K562 (cell line): ENCODE measurements at regions not wholly inside any gene's neighbourhood (a gene's known extent, or its start where the extent isn't known, plus 50 kb on each side); places are given as distances from the start of the nearest gene placed in this dataset.

Experiments used
- CHD7 ChIP-seq: fragments of 200-600 bp; sonication (generic); IDR thresholded peaks from one replicate; pipeline ENCODE4 v1.6.1; 2012; ENCODE audit warnings: mild to moderate bottlenecking, low read depth, low read length, inconsistent platforms
- IRF9 ChIP-seq: fragments of 450-650 bp; IDR thresholded peaks from 2 replicates; pipeline ENCODE4 v1.6.1; 2016; ENCODE audit warnings: missing biosample characterization, missing genetic modification characterization
- MCM7 ChIP-seq, 2 experiments: fragments of 450-650 bp; IDR thresholded peaks; 2 replicates each; pipeline ENCODE4 v1.6.1; 2016 to 2018

GRCh38 chr1:91575909-91576519 is 75.4 kb downstream of the CDC7 start (continued):
- no peak for TF ChIP-seq CHD7
- TF ChIP-seq IRF9 (tag) = no peak
- no peak for TF ChIP-seq MCM7 (IDR thresholded peaks at IDR 0.05)
